Nephron (organoid): ENCODE measurements at regions not wholly inside any gene's neighbourhood (a gene's known extent, or its start where the extent isn't known, plus 50 kb on each side); places are given as distances from the start of the nearest gene placed in this dataset.
A peak's percentile ranks its signal among the peaks of the same experiment; 100 is the strongest.

Experiments used
- H3K27ac Mint-ChIP-seq, 3 experiments: 2 replicates each; pipeline ENCODE4 v1.8.0; 2020; ENCODE audit warnings: mixed read lengths in 3 of 3, mild to moderate bottlenecking in 2 of 3, moderate library complexity in 1 of 3
- H3K27me3 Mint-ChIP-seq: 2 replicates; pipeline ENCODE4 v1.8.0; 2021; ENCODE audit warnings: low read depth, mild to moderate bottlenecking, moderate library complexity, mixed read lengths
- H3K36me3 Mint-ChIP-seq: 2 replicates; pipeline ENCODE4 v1.8.0; 2020; ENCODE audit warnings: low read depth, mixed read lengths
- H3K4me1 Mint-ChIP-seq: 2 replicates; pipeline ENCODE4 v1.8.0; 2020; ENCODE audit warnings: mixed read lengths
- H3K4me3 Mint-ChIP-seq, 3 experiments: 2 replicates each; pipeline ENCODE4 v1.8.0; 2020; ENCODE audit warnings: mild to moderate bottlenecking in 3 of 3, mixed read lengths in 3 of 3, moderate library complexity in 2 of 3
- H3K9me3 Mint-ChIP-seq: 2 replicates; pipeline ENCODE4 v1.8.0; 2020; ENCODE audit warnings: mixed read lengths
- CTCF ChIP-seq, 3 experiments: fragments of 200-600 bp; sonication (generic); IDR thresholded peaks; one replicate each; pipeline ENCODE4 v1.5.0; 2021; ENCODE audit warnings: antibody characterized with exemption in 3 of 3; ENCODE audit not compliant: unreplicated experiment in 3 of 3

- Mint-ChIP-seq H3K27ac (peak overlapping the region in 2 of 3 experiments; percentile 75 to 91), H3K4me3 (no peak overlapping the region), H3K36me3 (no peaks in the 10 kb centered on the region), H3K4me1 (peaks cover 64% of the 10 kb centered on the region), H3K9me3 (peaks cover 5% of the 10 kb centered on the region), H3K27me3 (no peaks in the 10 kb centered on the region)
- no peak for TF ChIP-seq CTCF (IDR thresholded peaks at IDR 0.05; ENCODE audit: unreplicated experiment in 3 of 3)
Measured at GRCh38 chr2:5590886-5591285, 101.3 kb upstream of the SOX11 start.

GRCh38 chr2:5592916-5593315 lies 99.3 kb upstream of the SOX11 start:
- no peaks in the 10 kb centered on the region for H3K36me3 Mint-ChIP-seq
- peak overlapping the region in 2 of 3 experiments; percentile 75 to 91 for H3K27ac Mint-ChIP-seq
- no peaks in the 10 kb centered on the region for H3K9me3 Mint-ChIP-seq
- no peak for TF ChIP-seq CTCF (IDR thresholded peaks at IDR 0.05; ENCODE audit: unreplicated experiment in 3 of 3)
- H3K4me1 Mint-ChIP-seq, result peaks cover 84% of the 10 kb centered on the region
- no peak overlapping the region for H3K4me3 Mint-ChIP-seq
- no peaks in the 10 kb centered on the region for H3K27me3 Mint-ChIP-seq

- Mint-ChIP-seq H3K4me1 (peaks cover 84% of the 10 kb centered on the region), H3K27ac (peak overlapping the region in 1 of 3 experiments; percentile 5), H3K9me3 (no peaks in the 10 kb centered on the region), H3K36me3 (no peaks in the 10 kb centered on the region), H3K27me3 (no peaks in the 10 kb centered on the region), H3K4me3 (no peak overlapping the region)
- no peak for TF ChIP-seq CTCF (IDR thresholded peaks at IDR 0.05; ENCODE audit: unreplicated experiment in 3 of 3)
Measured at GRCh38 chr2:5594249-5594695, 97.9 kb upstream of the SOX11 start.

GRCh38 chr2:5596868-5597267 lies 95.3 kb upstream of the SOX11 start:
- Mint-ChIP-seq H3K27me3 (no peaks in the 10 kb centered on the region), H3K9me3 (no peaks in the 10 kb centered on the region), H3K27ac (peak overlapping the region; percentile 73 to 87 (median 75)), H3K4me1 (peaks cover 63% of the 10 kb centered on the region), H3K4me3 (no peak overlapping the region), H3K36me3 (no peaks in the 10 kb centered on the region)
- TF ChIP-seq CTCF (IDR thresholded peaks at IDR 0.05; ENCODE audit: unreplicated experiment in 3 of 3), result no peak

GRCh38 chr2:5598156-5598555 lies 94.0 kb upstream of the SOX11 start:
- no peak for TF ChIP-seq CTCF (IDR thresholded peaks at IDR 0.05; ENCODE audit: unreplicated experiment in 3 of 3)
- Mint-ChIP-seq H3K4me1 (peaks cover 50% of the 10 kb centered on the region), H3K4me3 (no peak overlapping the region), H3K9me3 (no peaks in the 10 kb centered on the region), H3K27me3 (no peaks in the 10 kb centered on the region), H3K36me3 (no peaks in the 10 kb centered on the region), H3K27ac (peak overlapping the region in 1 of 3 experiments; percentile 45)

- Mint-ChIP-seq H3K9me3 (no peaks in the 10 kb centered on the region), H3K27me3 (peaks cover 24% of the 10 kb centered on the region), H3K4me1 (peaks cover 5% of the 10 kb centered on the region), H3K27ac (peak overlapping the region in 1 of 3 experiments; percentile 58), H3K4me3 (no peak overlapping the region), H3K36me3 (no peaks in the 10 kb centered on the region)
- TF ChIP-seq CTCF (IDR thresholded peaks at IDR 0.05; ENCODE audit: unreplicated experiment in 3 of 3), result no peak
Measured at GRCh38 chr2:5609201-5609600, 83.0 kb upstream of the SOX11 start.
